ENCODE measurements at regions not wholly inside any gene's neighbourhood (a gene's known extent, or its start where the extent isn't known, plus 50 kb on each side); places are given as distances from the start of the nearest gene placed in this dataset.
"Not testable (repeated sequence)": the region's sequence is repeated elsewhere in the genome, so short reads cannot be mapped to it uniquely, and the experiment has no call there.

- ChIA-PET POLR2A (no interaction called here), CTCF (no interaction called here)
- Mint-ChIP-seq H3K27me3 (no peaks in the 10 kb centered on the region), H3K36me3 (ENCODE audit: low read depth) (no peaks in the 10 kb centered on the region), H3K9me3 (peaks cover 8% of the 10 kb centered on the region), H3K4me3 (no peak overlapping the region), H3K4me1 (no peaks in the 10 kb centered on the region), H3K27ac (no peak overlapping the region)
- no peak for DNase-seq
Observed at GRCh38 chr5:13207112-13207511, 737.4 kb downstream of the DNAH5 start.

DNA sequence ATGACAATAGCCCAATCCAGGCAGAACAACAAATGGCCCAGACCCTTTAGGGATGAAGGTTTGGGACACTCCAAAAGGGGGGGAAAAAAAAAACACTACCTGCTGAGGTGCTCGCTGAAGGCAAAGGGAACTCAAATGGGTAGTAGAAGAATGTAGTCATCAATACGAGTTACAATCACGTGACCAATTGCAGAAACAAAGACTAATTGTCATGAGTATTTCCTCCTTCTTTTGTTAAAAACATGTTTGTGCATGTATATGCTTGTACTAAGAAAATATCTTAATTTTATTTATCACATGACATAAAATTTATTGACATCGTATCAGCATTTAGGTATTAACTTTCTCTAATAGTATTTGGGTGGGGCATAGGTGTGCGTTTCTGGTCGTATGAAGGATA, 743.5 kb downstream of the DNAH5 start:
- no peaks in the 10 kb centered on the region for H3K36me3 Mint-ChIP-seq (ENCODE audit: low read depth)
- H3K4me1 Mint-ChIP-seq, result no peaks in the 10 kb centered on the region
- ChIA-PET POLR2A (no interaction called here), CTCF (no interaction called here)
- no peak overlapping the region for H3K4me3 Mint-ChIP-seq
- DNase-seq, result no peak
- H3K9me3 Mint-ChIP-seq, result peaks cover 11% of the 10 kb centered on the region
- no peaks in the 10 kb centered on the region for H3K27me3 Mint-ChIP-seq
- no peak overlapping the region for H3K27ac Mint-ChIP-seq

GRCh38 chr5:13198226-13198625, 746.3 kb downstream of the DNAH5 start:
- H3K27me3 Mint-ChIP-seq; POLR2A ChIA-PET; H3K4me1 Mint-ChIP-seq; DNase-seq; CTCF ChIA-PET; H3K36me3 Mint-ChIP-seq (ENCODE audit: low read depth); H3K4me3 Mint-ChIP-seq; H3K27ac Mint-ChIP-seq: not testable (repeated sequence)
- H3K9me3 Mint-ChIP-seq, result peaks cover 13% of the 10 kb centered on the region

- ChIA-PET POLR2A (no interaction called here), CTCF (no interaction called here)
- Mint-ChIP-seq H3K27me3 (no peaks in the 10 kb centered on the region), H3K9me3 (peaks cover 21% of the 10 kb centered on the region), H3K4me3 (no peak overlapping the region), H3K4me1 (no peaks in the 10 kb centered on the region), H3K27ac (no peak overlapping the region), H3K36me3 (ENCODE audit: low read depth) (no peaks in the 10 kb centered on the region)
- DNase-seq, result no peak
Observed at GRCh38 chr5:13189532-13189931, 755.0 kb downstream of the DNAH5 start.

- peaks cover 20% of the 10 kb centered on the region for H3K9me3 Mint-ChIP-seq
- no peak for DNase-seq
- no peak overlapping the region for H3K4me3 Mint-ChIP-seq
- no peaks in the 10 kb centered on the region for H3K27me3 Mint-ChIP-seq
- ChIA-PET CTCF (no interaction called here), POLR2A (no interaction called here)
- H3K27ac Mint-ChIP-seq, result no peak overlapping the region
- no peaks in the 10 kb centered on the region for H3K36me3 Mint-ChIP-seq (ENCODE audit: low read depth)
- no peaks in the 10 kb centered on the region for H3K4me1 Mint-ChIP-seq
Observed at GRCh38 chr5:13188371-13188770, 756.1 kb downstream of the DNAH5 start.

DNA sequence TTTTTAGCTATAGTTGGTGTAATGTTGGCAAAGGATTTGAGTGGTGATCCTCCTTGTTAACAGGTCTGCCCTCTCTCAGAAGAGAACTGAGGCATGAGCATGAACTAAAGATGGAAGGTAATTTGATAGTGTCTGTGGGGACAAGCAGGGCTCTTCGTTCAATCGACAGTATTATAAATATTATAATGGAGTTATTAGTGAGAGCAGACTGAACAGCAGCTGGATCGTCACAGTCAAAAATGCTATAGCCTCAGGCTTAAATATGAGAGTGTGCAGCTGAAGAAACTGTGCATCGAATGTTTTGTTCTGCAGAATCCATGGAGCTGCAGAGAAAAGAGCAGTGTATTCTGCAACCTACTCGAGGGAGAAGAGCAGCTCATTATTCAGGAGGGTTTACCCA, 757.3 kb downstream of the DNAH5 start:
- CTCF ChIA-PET, result no interaction called here
- H3K4me1 Mint-ChIP-seq, result no peaks in the 10 kb centered on the region
- no peaks in the 10 kb centered on the region for H3K36me3 Mint-ChIP-seq (ENCODE audit: low read depth)
- POLR2A ChIA-PET, result no interaction called here
- no peak overlapping the region for H3K4me3 Mint-ChIP-seq
- peaks cover 18% of the 10 kb centered on the region for H3K9me3 Mint-ChIP-seq
- no peak for DNase-seq
- no peak overlapping the region for H3K27ac Mint-ChIP-seq
- no peaks in the 10 kb centered on the region for H3K27me3 Mint-ChIP-seq

GRCh38 chr5:13186177-13186576, 758.3 kb downstream of the DNAH5 start:
- POLR2A ChIA-PET, result no interaction called here
- Mint-ChIP-seq H3K4me1 (no peaks in the 10 kb centered on the region), H3K27ac (no peak overlapping the region), H3K36me3 (ENCODE audit: low read depth) (no peaks in the 10 kb centered on the region), H3K4me3 (no peak overlapping the region), H3K9me3 (peaks cover 15% of the 10 kb centered on the region), H3K27me3 (no peaks in the 10 kb centered on the region)
- CTCF ChIA-PET, result no interaction called here
- DNase-seq, result no peak

DNA sequence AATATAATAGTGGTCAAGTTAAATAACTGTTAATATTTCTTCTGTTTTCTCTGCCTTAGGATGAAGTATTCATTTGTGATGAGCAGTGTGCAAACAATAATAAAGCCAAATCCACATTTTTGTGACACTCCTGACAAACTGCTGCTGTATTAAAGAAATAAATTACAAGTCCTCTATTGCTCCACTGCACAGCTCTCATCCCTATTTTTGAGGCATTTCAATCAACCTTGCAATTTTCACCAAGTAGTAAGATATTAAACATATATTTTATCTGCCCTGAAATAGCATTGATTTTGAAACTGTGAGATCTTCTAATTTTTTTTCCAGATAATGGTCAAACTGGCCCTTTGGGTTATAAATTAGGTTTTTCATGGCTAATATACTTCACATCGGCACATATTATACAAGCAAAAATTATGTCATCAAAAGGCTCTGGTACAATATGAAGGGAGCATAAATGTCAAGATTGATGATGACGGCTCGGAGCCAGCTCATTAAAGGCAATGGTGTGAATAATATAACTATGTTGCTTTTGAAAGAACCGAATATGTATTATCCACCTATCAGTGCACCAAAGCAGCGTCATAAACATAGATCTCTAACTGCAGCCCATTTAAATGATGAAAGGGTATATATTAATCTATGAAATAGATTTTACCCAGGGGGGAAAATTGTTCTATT, 764.9 kb downstream of the DNAH5 start:
- no peaks in the 10 kb centered on the region for H3K36me3 Mint-ChIP-seq (ENCODE audit: low read depth)
- POLR2A ChIA-PET, result no interaction called here
- H3K27me3 Mint-ChIP-seq, result no peaks in the 10 kb centered on the region
- no peak for DNase-seq
- no peak overlapping the region for H3K4me3 Mint-ChIP-seq
- H3K27ac Mint-ChIP-seq, result no peak overlapping the region
- peaks cover 5% of the 10 kb centered on the region for H3K9me3 Mint-ChIP-seq
- CTCF ChIA-PET, result no interaction called here
- no peaks in the 10 kb centered on the region for H3K4me1 Mint-ChIP-seq

DNA sequence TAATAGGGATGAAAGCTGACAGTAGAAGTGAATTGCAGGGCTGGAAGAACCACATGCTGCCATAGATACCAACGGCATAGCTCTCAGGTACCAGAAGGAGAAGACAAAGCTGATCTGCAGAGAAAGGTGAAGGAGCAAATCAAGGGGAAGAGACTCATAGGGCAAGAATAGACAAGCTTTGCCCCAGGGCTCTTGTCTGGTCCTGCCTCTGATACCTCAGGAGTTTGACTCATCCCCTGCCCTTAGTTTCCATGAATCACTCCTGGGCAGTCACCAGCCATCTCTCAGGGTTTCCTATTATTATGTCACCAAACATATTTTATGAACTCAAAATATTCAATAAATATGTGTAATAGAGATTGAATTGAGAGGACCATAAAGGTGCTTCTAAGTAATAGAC, 800.9 kb downstream of the DNAH5 start:
- CTCF ChIA-PET, result no interaction called here

GRCh38 chr5:13143214-13143613, 801.3 kb downstream of the DNAH5 start:
- no peak overlapping the region for H3K4me3 Mint-ChIP-seq
- ChIA-PET CTCF (no interaction called here), POLR2A (interaction anchor here (0.5 kb wide), 1 partner anchor 1322 kb away, joined by 3 read pairs; no protein-coding TSS in a partner anchor)
- no peak overlapping the region for H3K27ac Mint-ChIP-seq
- H3K27me3 Mint-ChIP-seq, result no peaks in the 10 kb centered on the region
- H3K9me3 Mint-ChIP-seq, result peaks cover 13% of the 10 kb centered on the region
- no peaks in the 10 kb centered on the region for H3K36me3 Mint-ChIP-seq (ENCODE audit: low read depth)
- no peaks in the 10 kb centered on the region for H3K4me1 Mint-ChIP-seq
- no peak for DNase-seq

More for the DNA sequence above, 800.9 kb downstream of the DNAH5 start:
- Mint-ChIP-seq H3K9me3 (peaks cover 14% of the 10 kb centered on the region), H3K4me3 (no peak overlapping the region), H3K36me3 (ENCODE audit: low read depth) (no peaks in the 10 kb centered on the region), H3K4me1 (no peaks in the 10 kb centered on the region), H3K27me3 (no peaks in the 10 kb centered on the region), H3K27ac (no peak overlapping the region)
- POLR2A ChIA-PET, result interaction anchor here (0.5 kb wide), 1 partner anchor 1321 kb away, joined by 3 read pairs; no protein-coding TSS in a partner anchor
- DNase-seq, result no peak

DNA sequence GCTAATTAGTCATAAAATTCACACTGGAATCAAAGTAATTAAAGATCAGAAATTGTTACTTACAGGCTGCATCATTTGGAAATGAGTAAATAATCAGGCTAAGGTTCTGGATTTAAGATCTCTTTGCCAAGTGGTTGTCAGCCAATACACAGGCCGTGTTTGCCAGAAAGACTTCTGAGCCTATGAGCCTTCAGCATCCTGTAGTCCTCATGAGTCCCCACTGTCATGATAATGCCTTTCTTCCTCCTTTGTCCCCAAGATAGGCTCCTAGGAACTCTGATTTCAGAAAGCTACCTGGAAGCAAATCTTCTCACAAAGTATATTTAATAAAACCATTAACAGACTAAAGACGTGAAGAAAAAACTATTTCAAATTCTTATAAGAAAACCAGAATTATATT, 810.5 kb downstream of the DNAH5 start:
- no peak overlapping the region for H3K27ac Mint-ChIP-seq
- no peaks in the 10 kb centered on the region for H3K27me3 Mint-ChIP-seq
- H3K36me3 Mint-ChIP-seq (ENCODE audit: low read depth), result no peaks in the 10 kb centered on the region
- CTCF ChIA-PET, result no interaction called here
- DNase-seq, result no peak
- no peak overlapping the region for H3K4me3 Mint-ChIP-seq
- POLR2A ChIA-PET, result no interaction called here
- peaks cover 11% of the 10 kb centered on the region for H3K9me3 Mint-ChIP-seq
- H3K4me1 Mint-ChIP-seq, result no peaks in the 10 kb centered on the region

- no peaks in the 10 kb centered on the region for H3K4me1 Mint-ChIP-seq
- H3K36me3 Mint-ChIP-seq (ENCODE audit: low read depth), result no peaks in the 10 kb centered on the region
- H3K27me3 Mint-ChIP-seq, result no peaks in the 10 kb centered on the region
- peaks cover 10% of the 10 kb centered on the region for H3K9me3 Mint-ChIP-seq
- no peak for DNase-seq
- CTCF ChIA-PET, result no interaction called here
- no peak overlapping the region for H3K4me3 Mint-ChIP-seq
- H3K27ac Mint-ChIP-seq, result no peak overlapping the region
- POLR2A ChIA-PET, result no interaction called here
Observed at GRCh38 chr5:13115476-13115875, 829.0 kb downstream of the DNAH5 start.

DNA sequence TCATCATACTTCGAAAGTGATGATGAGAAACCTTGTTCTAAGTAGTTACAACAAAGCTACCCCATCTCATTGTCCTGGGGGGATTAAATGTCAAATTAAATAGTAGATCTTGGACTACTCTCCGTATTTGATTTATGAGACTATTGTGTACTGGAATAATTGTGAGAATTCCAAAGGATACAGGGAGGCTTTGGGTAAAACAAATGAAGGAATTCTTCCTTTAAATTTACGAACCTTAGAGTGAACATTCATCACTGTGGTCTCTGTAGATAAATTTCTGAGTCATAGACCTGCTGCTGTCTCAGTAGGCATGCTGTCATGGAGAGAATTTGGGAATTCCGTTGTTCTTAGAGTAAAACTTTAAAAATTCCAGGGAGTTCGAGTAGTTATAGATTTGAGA, 836.2 kb downstream of the DNAH5 start:
- ChIA-PET POLR2A (no interaction called here), CTCF (no interaction called here)
- Mint-ChIP-seq H3K36me3 (ENCODE audit: low read depth) (no peaks in the 10 kb centered on the region), H3K4me1 (no peaks in the 10 kb centered on the region), H3K27ac (no peak overlapping the region), H3K27me3 (no peaks in the 10 kb centered on the region), H3K9me3 (peaks cover 5% of the 10 kb centered on the region), H3K4me3 (no peak overlapping the region)
- no peak for DNase-seq

DNA sequence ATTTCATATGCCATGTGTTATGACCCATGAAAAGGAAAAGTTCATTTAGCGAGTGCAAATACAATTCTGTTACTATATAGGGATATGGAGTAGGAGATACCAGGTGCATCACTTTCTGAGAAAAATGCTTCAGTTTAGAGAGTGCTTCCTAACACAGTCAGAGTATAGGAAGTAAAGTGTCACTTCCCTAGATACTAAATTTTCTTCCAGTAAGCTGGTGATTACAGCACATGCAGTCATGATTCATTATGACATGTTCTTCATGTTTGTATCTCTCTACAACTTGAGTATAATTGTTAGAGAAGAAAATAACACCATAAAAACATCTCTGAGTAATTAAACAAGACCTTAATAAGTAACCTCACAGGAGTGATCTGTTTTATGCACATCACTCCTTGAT, 837.0 kb downstream of the DNAH5 start:
- CTCF ChIA-PET, result no interaction called here

More for the DNA sequence above, 837.0 kb downstream of the DNAH5 start:
- H3K9me3 Mint-ChIP-seq, result peaks cover 5% of the 10 kb centered on the region
- DNase-seq, result no peak
- no peak overlapping the region for H3K27ac Mint-ChIP-seq
- no peaks in the 10 kb centered on the region for H3K36me3 Mint-ChIP-seq (ENCODE audit: low read depth)
- no peaks in the 10 kb centered on the region for H3K4me1 Mint-ChIP-seq
- POLR2A ChIA-PET, result no interaction called here
- no peak overlapping the region for H3K4me3 Mint-ChIP-seq
- H3K27me3 Mint-ChIP-seq, result no peaks in the 10 kb centered on the region

Measured in activated CD4-positive, alpha-beta memory T cell treated with anti-CD3 and anti-CD28 coated beads, Interleukin-2, amount 10 ng/mL, durations not matched to agents 7 days and 5 days (primary cell).